Left ventricle myocardium inferior (tissue), 1 donor: ENCODE measurements at regions not wholly inside any gene's neighbourhood (a gene's known extent, or its start where the extent isn't known, plus 50 kb on each side); places are given as distances from the start of the nearest gene placed in this dataset.

Source experiments
- DNase-seq: peaks from one replicate; pipeline ENCODE4 v3.0.0-alpha.2; 2020
- H3K27ac ChIP-seq: fragments of 200-600 bp; replicated peaks from 2 replicates; pipeline ENCODE4 v1.8.0; 2021
- H3K27me3 ChIP-seq: fragments of 200-600 bp; 2 replicates; pipeline ENCODE4 v1.8.0; 2021; ENCODE audit warnings: low read depth
- H3K36me3 ChIP-seq: fragments of 200-600 bp; 2 replicates; pipeline ENCODE4 v1.8.0; 2021
- H3K4me1 ChIP-seq: fragments of 200-600 bp; 2 replicates; pipeline ENCODE4 v1.8.0; 2021
- H3K4me3 ChIP-seq: fragments of 200-600 bp; 2 replicates; pipeline ENCODE4 v1.8.0; 2021; ENCODE audit warnings: mild to moderate bottlenecking, moderate library complexity
- H3K9me3 ChIP-seq: fragments of 200-600 bp; replicated peaks from 2 replicates; pipeline ENCODE4 v1.8.0; 2021
- intact Hi-C: fragments of 100-400 bp; cut with micrococcal nuclease; formaldehyde crosslinking; loops from one replicate; pipeline ENCODE4 v1.11.0; 2022
- TF ChIP-seq, protein P1 (sequence below): fragments of 200-600 bp; IDR thresholded peaks from 2 replicates; pipeline ENCODE4 v1.8.0; 2021; ENCODE audit warnings: antibody characterized with exemption, mild to moderate bottlenecking, borderline replicate concordance
- donor health status: DM: no; HTN: yes; CAD: no; lungs with severe emphysema.

DNA sequence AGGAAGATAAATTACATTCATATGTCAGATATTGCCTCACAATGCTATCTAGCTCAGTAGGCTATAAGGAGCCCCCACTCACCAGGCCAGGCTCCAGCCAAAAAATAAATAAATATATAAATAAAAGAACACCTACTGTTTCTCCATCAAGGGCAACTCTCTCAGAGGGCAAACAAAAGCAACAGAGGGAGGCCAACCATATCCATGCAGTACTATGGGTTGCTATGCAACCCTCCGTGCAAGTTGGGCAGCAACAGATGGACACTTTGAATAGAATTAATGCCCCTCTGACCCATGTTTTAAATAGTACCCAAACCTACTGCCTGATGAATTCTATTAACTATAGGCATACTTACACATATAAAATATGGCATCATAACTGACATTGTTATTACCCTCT, 279.8 kb upstream of the EDNRB start:
- H3K4me1 ChIP-seq = no peaks in the 10 kb centered on the region
- no peak overlapping the region for H3K4me3 ChIP-seq
- TF ChIP-seq, protein P1, sequence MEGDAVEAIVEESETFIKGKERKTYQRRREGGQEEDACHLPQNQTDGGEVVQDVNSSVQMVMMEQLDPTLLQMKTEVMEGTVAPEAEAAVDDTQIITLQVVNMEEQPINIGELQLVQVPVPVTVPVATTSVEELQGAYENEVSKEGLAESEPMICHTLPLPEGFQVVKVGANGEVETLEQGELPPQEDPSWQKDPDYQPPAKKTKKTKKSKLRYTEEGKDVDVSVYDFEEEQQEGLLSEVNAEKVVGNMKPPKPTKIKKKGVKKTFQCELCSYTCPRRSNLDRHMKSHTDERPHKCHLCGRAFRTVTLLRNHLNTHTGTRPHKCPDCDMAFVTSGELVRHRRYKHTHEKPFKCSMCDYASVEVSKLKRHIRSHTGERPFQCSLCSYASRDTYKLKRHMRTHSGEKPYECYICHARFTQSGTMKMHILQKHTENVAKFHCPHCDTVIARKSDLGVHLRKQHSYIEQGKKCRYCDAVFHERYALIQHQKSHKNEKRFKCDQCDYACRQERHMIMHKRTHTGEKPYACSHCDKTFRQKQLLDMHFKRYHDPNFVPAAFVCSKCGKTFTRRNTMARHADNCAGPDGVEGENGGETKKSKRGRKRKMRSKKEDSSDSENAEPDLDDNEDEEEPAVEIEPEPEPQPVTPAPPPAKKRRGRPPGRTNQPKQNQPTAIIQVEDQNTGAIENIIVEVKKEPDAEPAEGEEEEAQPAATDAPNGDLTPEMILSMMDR = no peak
- intact Hi-C loops = no loop called here
- H3K27me3 ChIP-seq = peaks cover 1% of the 10 kb centered on the region
- H3K36me3 ChIP-seq = no peaks in the 10 kb centered on the region
- DNase-seq = no peak
- no peak overlapping the region for H3K27ac ChIP-seq
- H3K9me3 ChIP-seq = no peaks in the 10 kb centered on the region

DNA sequence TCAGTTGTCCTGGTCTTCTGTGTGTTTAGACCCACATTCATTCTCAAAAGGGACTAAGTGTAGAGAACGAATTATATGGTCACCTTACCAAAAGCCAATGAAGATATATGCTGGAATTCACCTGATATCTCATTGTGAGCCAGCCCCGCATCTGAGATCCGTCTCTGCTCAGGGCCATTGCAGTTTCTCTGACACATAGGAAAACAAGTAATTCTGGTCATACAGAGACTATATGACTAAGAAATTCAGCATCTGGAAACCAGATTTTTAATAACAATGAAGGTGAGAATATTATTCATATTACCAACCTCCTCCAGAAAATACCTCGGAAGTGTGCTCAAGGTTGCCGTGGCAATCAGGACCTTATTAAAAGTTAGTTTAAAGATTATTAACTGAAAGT, 278.6 kb upstream of the EDNRB start:
- Histone ChIP-seq H3K4me3 (no peak overlapping the region), H3K27ac (no peak overlapping the region), H3K4me1 (no peaks in the 10 kb centered on the region), H3K27me3 (peaks cover 3% of the 10 kb centered on the region), H3K36me3 (no peaks in the 10 kb centered on the region), H3K9me3 (no peaks in the 10 kb centered on the region)
- DNase-seq = no peak
- TF ChIP-seq, protein P1 = no peak
- intact Hi-C loops = no loop called here

DNA sequence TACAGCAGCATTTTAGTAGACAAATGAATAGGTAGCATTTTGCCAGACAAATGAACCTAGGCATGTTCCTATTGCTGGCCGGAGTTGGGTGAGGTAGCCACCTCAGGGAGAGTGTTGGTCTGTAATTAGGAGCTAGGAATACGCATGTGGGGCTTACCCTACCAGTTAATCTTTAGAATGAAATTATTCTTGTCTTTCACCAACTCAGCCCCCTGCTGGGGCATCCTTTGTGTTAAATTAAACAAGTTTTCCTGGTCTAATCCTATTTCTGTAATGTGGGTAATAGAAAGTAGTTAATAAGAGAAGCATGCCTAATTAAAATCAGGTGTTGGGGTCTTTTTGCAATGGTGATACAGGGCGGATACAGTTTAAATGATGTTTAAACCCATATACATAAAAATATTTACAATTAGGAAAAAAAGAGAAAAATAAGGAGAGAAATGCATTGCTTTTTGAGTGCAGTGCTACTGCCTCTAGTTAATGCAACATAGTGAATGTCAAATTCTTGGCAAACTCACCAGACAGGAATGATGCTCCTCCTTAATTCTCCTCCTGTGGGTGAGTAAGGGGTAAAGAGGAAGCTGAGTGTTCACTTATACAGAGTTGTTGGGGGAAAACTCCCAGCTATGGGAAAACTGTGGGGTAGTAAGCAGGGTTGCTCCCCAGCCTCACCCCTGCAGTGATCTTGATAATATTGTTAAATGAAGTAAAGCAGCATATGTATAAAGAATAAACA, 276.4 kb upstream of the EDNRB start:
- H3K9me3 ChIP-seq = no peaks in the 10 kb centered on the region
- H3K27ac ChIP-seq = no peak overlapping the region
- H3K36me3 ChIP-seq = no peaks in the 10 kb centered on the region
- TF ChIP-seq, protein P1 = no peak
- intact Hi-C loops = no loop called here
- no peak overlapping the region for H3K4me3 ChIP-seq
- no peaks in the 10 kb centered on the region for H3K4me1 ChIP-seq
- no peak for DNase-seq
- H3K27me3 ChIP-seq = peaks cover 3% of the 10 kb centered on the region

DNA sequence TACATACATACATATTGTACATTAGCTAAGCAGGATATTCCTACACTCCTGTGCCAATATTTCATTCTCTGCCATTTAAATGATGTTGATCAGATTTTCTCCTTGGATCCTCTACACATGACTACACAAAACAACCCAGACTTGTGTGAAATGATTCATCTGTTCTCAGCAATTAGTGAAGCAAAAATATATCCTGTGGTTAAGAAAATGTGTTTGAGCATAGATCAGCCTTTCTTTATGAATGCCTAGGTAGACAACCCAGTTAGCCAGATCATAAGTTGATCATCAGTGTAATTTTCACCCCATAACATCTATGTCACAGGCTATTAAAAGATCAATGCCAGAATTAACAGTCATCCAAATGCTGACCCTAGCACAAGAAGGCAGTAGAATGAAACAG, 275.2 kb upstream of the EDNRB start:
- no peak for DNase-seq

DNA sequence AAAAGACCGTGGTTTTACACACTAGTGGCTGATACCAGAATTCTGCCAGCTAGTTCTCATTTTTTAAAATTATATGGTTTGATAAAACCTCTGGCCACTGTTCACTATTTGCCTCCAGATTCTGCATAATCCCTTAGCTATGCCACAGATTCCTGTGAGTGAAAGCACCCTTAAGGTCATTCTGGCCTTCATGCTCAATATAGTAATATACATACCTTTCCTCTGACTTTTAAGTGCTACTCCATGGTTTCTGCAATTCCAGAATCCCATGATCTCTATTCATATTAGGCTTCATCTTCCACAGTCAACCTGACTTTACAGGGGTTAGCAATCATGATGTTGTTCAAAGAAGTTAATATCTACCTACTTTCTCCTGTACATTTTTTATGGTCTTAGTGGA, 274.1 kb upstream of the EDNRB start:
- H3K27ac ChIP-seq = no peak overlapping the region
- H3K4me3 ChIP-seq = no peak overlapping the region
- H3K27me3 ChIP-seq = peaks cover 3% of the 10 kb centered on the region
- no peak for DNase-seq
- no peaks in the 10 kb centered on the region for H3K9me3 ChIP-seq
- H3K4me1 ChIP-seq = no peaks in the 10 kb centered on the region
- TF ChIP-seq, protein P1 = no peak
- no peaks in the 10 kb centered on the region for H3K36me3 ChIP-seq
- intact Hi-C loops = no loop called here

More for the DNA sequence above, 275.2 kb upstream of the EDNRB start:
- H3K36me3 ChIP-seq = no peaks in the 10 kb centered on the region
- no peak overlapping the region for H3K4me3 ChIP-seq
- peaks cover 3% of the 10 kb centered on the region for H3K27me3 ChIP-seq
- no peaks in the 10 kb centered on the region for H3K4me1 ChIP-seq
- TF ChIP-seq, protein P1 = no peak
- no peak overlapping the region for H3K27ac ChIP-seq
- H3K9me3 ChIP-seq = no peaks in the 10 kb centered on the region
- intact Hi-C loops = no loop called here
